AG04450 (cell line): ENCODE measurements at regions not wholly inside any gene's neighbourhood (a gene's known extent, or its start where the extent isn't known, plus 50 kb on each side); places are given as distances from the start of the nearest gene placed in this dataset.

Experiments used
- CTCF ChIA-PET: fragments of 300-600, 350-600 bp; formaldehyde crosslinking; extraction: SDS; loops from one replicate; lab custom pipeline; 2022; ENCODE audit warnings: antibody characterized with exemption, inconsistent platforms; lab: Charles Lee
- POLR2A ChIA-PET: fragments of 350-600 bp; formaldehyde crosslinking; extraction: SDS; loops from one replicate; lab custom pipeline; 2021; ENCODE audit warnings: antibody characterized with exemption, inconsistent platforms; lab: Yijun Ruan, JAX
- DNase-seq: peaks from one replicate; pipeline ENCODE4 v3.0.0-alpha.2; 2011; ENCODE audit warnings: low read depth, low spot score
- H3K27ac ChIP-seq: one replicate; pipeline ENCODE4 v1.5.1; 2012; ENCODE audit warnings: low read depth, low read length, control low read depth
- H3K27me3 ChIP-seq: one replicate; pipeline ENCODE4 v1.6.0; 2012; ENCODE audit warnings: low read length; ENCODE audit not compliant: control insufficient read depth, insufficient read depth
- H3K4me3 ChIP-seq: 2 replicates; pipeline ENCODE4 v1.5.1; 2011; ENCODE audit warnings: mild to moderate bottlenecking, low read depth, low read length, control low read depth
- H3K9me3 ChIP-seq: 2 replicates; pipeline ENCODE4 v1.5.1; 2012; ENCODE audit warnings: low read length; ENCODE audit not compliant: control insufficient read depth, insufficient read depth
- CTCF ChIP-seq: IDR thresholded peaks from 2 replicates; pipeline ENCODE4 v1.5.1; 2011; ENCODE audit warnings: low read depth, low read length, control low read depth, inconsistent platforms

DNA sequence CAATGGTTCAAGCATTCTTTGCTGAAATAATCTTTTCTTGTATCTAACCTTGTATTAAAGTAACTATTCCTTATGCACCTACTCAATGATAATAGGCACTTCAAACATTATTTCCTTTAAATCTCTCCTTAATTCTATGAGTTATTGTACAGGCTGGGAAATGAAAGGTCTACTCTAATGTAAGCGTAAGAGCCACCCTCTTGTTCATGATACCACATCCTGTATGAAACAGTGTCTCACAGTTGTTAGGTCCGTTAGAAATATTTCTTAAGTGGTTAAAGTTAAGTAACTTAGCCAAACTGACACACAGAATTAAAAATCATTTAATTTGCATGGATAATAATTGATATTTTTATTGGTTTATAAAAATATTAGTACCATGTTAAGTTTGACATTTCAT, 162.5 kb upstream of the RPRM start:
- Histone ChIP-seq H3K4me3 (no peak overlapping the region), H3K9me3 (peaks cover 3% of the 10 kb centered on the region; the same call in 1 of the 2 replicates), H3K27me3 (no peaks in the 10 kb centered on the region), H3K27ac (no peak overlapping the region)
- no peak for TF ChIP-seq CTCF
- no peak for DNase-seq
- ChIA-PET CTCF (no interaction called here), POLR2A (no interaction called here)

GRCh38 chr2:153644955-153645354, 166.4 kb upstream of the RPRM start:
- H3K27ac ChIP-seq, result no peak overlapping the region
- ChIA-PET POLR2A (no interaction called here), CTCF (no interaction called here)
- H3K27me3 ChIP-seq, result no peaks in the 10 kb centered on the region
- peaks cover 3% of the 10 kb centered on the region; the same call in 1 of the 2 replicates for H3K9me3 ChIP-seq
- DNase-seq, result no peak
- H3K4me3 ChIP-seq, result no peak overlapping the region
- no peak for TF ChIP-seq CTCF

DNA sequence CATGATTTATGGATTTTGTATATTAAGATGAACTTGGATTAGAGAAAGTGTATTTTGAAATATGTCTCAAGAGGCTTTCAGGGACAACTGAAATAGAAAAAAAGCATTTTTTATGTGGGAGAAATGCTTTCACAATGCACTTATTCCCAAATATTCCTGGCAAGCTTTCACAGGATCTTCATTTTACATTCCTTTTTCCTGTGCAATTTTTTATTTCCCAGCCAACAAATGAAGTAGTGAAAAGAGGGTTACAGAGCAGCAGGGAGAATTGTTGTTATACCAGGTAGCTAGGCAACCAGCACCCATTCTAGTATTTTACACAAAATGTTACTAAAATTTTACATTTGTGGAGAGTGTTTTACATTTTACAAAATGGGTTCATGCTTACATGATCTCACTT, 167.0 kb upstream of the RPRM start:
- Histone ChIP-seq H3K27ac (no peak overlapping the region), H3K9me3 (0 out of 2 replicates have a peak, but pooled peaks cover under 1% of the 10 kb centered on the region), H3K27me3 (no peaks in the 10 kb centered on the region), H3K4me3 (no peak overlapping the region)
- ChIA-PET CTCF (no interaction called here), POLR2A (no interaction called here)
- TF ChIP-seq CTCF, result no peak
- DNase-seq, result no peak

DNA sequence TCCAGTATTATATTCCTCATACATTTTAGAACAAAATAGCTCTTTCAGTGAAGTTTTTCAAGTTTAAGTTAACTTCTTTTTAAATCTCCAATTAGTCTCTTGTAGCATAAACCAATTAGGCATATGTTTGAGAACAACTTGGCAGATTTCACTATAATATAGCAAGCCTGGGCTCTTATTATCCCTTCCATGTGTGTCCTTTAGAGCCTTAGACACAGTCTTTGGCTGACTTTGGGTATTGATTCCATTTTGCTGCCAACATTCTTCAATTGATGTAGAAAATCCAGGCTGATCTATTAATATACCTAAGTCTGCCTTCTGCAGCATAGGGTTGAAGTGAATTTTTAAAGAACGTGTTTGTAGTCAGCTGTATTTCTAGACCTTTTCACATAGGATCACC, 179.1 kb upstream of the RPRM start:
- Histone ChIP-seq H3K4me3 (no peak overlapping the region), H3K27ac (no peak overlapping the region), H3K9me3 (peaks cover 2% of the 10 kb centered on the region; the same call in 1 of the 2 replicates), H3K27me3 (no peaks in the 10 kb centered on the region)
- ChIA-PET POLR2A (no interaction called here), CTCF (no interaction called here)
- no peak for TF ChIP-seq CTCF
- no peak for DNase-seq

GRCh38 chr2:153661801-153662200, 183.2 kb upstream of the RPRM start:
- CTCF ChIA-PET, result no interaction called here

More at GRCh38 chr2:153661801-153662200, 183.2 kb upstream of the RPRM start:
- POLR2A ChIA-PET, result no interaction called here
- Histone ChIP-seq H3K9me3 (peaks cover 12% of the 10 kb centered on the region), H3K4me3 (no peak overlapping the region), H3K27me3 (no peaks in the 10 kb centered on the region), H3K27ac (no peak overlapping the region)
- no peak for TF ChIP-seq CTCF
- no peak for DNase-seq
